CD8-positive, alpha-beta memory T cell (primary cell): ENCODE measurements at regions not wholly inside any gene's neighbourhood (a gene's known extent, or its start where the extent isn't known, plus 50 kb on each side); places are given as distances from the start of the nearest gene placed in this dataset.

Experiments
- CTCF ChIA-PET: fragments of 350-600 bp; sonication (Branson Sonifier 250); formaldehyde crosslinking; loops from one replicate; lab custom pipeline; 2021; ENCODE audit warnings: antibody characterized with exemption; lab: Charles Lee
- POLR2A ChIA-PET: fragments of 350-600 bp; sonication (Branson Sonifier 250); formaldehyde crosslinking; loops from one replicate; lab custom pipeline; 2021; ENCODE audit warnings: antibody characterized with exemption; lab: Charles Lee
- DNase-seq, 5 donors: peaks; one replicate each; pipeline versions ENCODE4 v3.0.0 to v3.0.0-alpha.2; 2020 to 2022; ENCODE audit warnings: mixed read lengths in 1 of 5
- H3K27ac ChIP-seq: one replicate; pipeline ENCODE4 v1.7.0; 2013; ENCODE audit warnings: low read depth, mild to moderate bottlenecking, low read length, moderate library complexity
- H3K27me3 ChIP-seq: 2 replicates; pipeline ENCODE4 v1.7.0; 2013; ENCODE audit warnings: low read length, mild to moderate bottlenecking; ENCODE audit not compliant: insufficient read depth, poor library complexity, severe bottlenecking
- H3K36me3 ChIP-seq: 2 replicates; pipeline ENCODE4 v1.7.0; 2013; ENCODE audit warnings: mild to moderate bottlenecking, low read length, moderate library complexity; ENCODE audit not compliant: insufficient read depth
- H3K4me1 ChIP-seq: 2 replicates; pipeline ENCODE4 v1.7.0; 2013; ENCODE audit warnings: mild to moderate bottlenecking, low read length, moderate library complexity; ENCODE audit not compliant: insufficient read depth
- H3K4me3 ChIP-seq: 2 replicates; pipeline ENCODE4 v1.7.0; 2013; ENCODE audit warnings: mild to moderate bottlenecking, low read length
- H3K9me3 ChIP-seq: 2 replicates; pipeline ENCODE4 v1.7.0; 2013; ENCODE audit warnings: mild to moderate bottlenecking, low read length
- H3K27ac Mint-ChIP-seq, 8 donors: one replicate each; pipeline ENCODE4 v1.8.0; 2020 to 2021; ENCODE audit warnings: mixed read lengths in 8 of 8, mild to moderate bottlenecking in 6 of 8, inconsistent platforms in 3 of 8, moderate library complexity in 3 of 8
- H3K27me3 Mint-ChIP-seq, 2 donors: one replicate each; pipeline ENCODE4 v1.8.0; 2020 to 2021; ENCODE audit warnings: mixed read lengths in 2 of 2, mild to moderate bottlenecking in 1 of 2, moderate library complexity in 1 of 2
- H3K36me3 Mint-ChIP-seq, 3 donors: one replicate each; pipeline ENCODE4 v1.8.0; 2020 to 2021; ENCODE audit warnings: mixed read lengths in 3 of 3, inconsistent platforms in 1 of 3, mild to moderate bottlenecking in 1 of 3
- H3K4me1 Mint-ChIP-seq, 3 donors: one replicate each; pipeline ENCODE4 v1.8.0; 2020 to 2021; ENCODE audit warnings: mixed read lengths in 3 of 3, inconsistent platforms in 1 of 3, mild to moderate bottlenecking in 1 of 3
- H3K4me3 Mint-ChIP-seq, 7 donors: one replicate each; pipeline ENCODE4 v1.8.0; 2020 to 2021; ENCODE audit warnings: mixed read lengths in 7 of 7, mild to moderate bottlenecking in 6 of 7, moderate library complexity in 4 of 7, inconsistent platforms in 2 of 7
- H3K9me3 Mint-ChIP-seq, 5 donors: one replicate each; pipeline ENCODE4 v1.8.0; 2020 to 2022; ENCODE audit warnings: mixed read lengths in 5 of 5, mild to moderate bottlenecking in 3 of 5, moderate library complexity in 2 of 5, inconsistent platforms in 1 of 5

DNA sequence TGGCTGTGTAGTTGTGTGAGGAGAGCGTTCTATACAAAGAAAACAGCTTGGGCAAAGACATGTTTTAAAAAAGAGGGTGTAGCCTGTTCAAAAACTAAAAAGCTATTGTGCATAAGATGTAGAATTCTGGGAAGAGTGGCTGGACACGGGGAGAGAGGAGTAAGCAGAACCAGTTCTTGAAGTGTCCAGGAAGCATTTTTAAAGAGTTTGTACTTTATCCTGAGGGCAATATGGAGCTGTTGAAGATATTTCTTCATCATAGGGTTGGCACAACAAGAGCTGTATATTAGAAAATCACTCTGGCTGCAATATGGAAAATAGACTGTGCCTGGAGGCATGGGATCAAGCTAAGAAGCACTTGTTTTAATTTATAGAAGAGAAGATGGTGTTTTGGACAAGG, 458.9 kb upstream of the LMO3 start:
- Histone ChIP-seq H3K27ac (no peak overlapping the region), H3K27me3 (no peaks in the 10 kb centered on the region), H3K36me3 (no peaks in the 10 kb centered on the region), H3K4me3 (no peak overlapping the region), H3K9me3 (no peaks in the 10 kb centered on the region), H3K4me1 (no peaks in the 10 kb centered on the region)
- Mint-ChIP-seq H3K27ac (no peak overlapping the region), H3K4me1 (no peaks in the 10 kb centered on the region), H3K9me3 (peaks cover 0 to 15% (median 9%) of the 10 kb centered on the region in 5 donors), H3K27me3 (no peaks in the 10 kb centered on the region), H3K36me3 (no peaks in the 10 kb centered on the region), H3K4me3 (no peak overlapping the region)
- ChIA-PET POLR2A (no interaction called here), CTCF (no interaction called here)
- DNase-seq = no peak

DNA sequence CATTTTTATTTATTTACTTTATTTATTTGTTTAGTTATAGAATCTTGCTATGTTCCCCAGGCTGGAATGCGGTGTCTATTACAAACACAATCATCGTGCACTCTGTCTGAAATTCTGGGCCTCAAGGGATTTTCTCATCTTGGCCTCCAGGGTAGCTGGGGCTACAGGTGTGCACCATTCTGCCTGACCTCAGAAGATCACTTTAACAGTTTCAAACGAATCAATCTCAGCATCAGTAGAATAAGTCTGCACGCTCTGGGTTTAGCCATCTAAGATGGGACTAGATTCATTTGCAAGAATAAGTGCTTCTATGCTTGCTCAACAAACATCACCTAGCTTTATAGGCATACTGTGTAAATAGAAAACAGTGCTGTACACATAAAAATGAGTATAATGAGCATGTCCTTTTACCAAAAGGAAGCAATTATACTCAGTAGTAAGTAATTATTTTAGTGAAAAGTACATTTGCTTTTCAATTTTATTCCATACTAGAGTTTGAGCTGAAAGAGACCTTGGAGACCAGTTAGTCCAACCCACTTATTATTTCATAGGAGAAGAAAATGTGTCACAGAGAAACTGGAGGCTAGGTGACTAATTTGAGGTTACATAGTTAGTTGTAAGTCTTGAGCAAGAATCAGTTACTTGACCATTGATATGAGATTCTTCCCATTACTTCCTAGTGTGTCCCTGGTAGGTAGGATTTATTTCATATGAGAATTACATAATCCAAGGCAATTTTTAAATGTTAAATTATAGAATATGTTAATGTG, 456.5 kb upstream of the LMO3 start:
- no peaks in the 10 kb centered on the region for H3K4me1 Mint-ChIP-seq
- no peaks in the 10 kb centered on the region for H3K36me3 Mint-ChIP-seq
- DNase-seq = no peak
- ChIA-PET CTCF (no interaction called here), POLR2A (no interaction called here)
- Histone ChIP-seq H3K4me1 (no peaks in the 10 kb centered on the region), H3K4me3 (no peak overlapping the region), H3K9me3 (no peaks in the 10 kb centered on the region), H3K36me3 (no peaks in the 10 kb centered on the region), H3K27ac (no peak overlapping the region), H3K27me3 (no peaks in the 10 kb centered on the region)
- H3K27me3 Mint-ChIP-seq = no peaks in the 10 kb centered on the region
- H3K27ac Mint-ChIP-seq = no peak overlapping the region
- H3K4me3 Mint-ChIP-seq = no peak overlapping the region
- H3K9me3 Mint-ChIP-seq = peaks cover 0 to 23% (median 8%) of the 10 kb centered on the region in 5 donors

DNA sequence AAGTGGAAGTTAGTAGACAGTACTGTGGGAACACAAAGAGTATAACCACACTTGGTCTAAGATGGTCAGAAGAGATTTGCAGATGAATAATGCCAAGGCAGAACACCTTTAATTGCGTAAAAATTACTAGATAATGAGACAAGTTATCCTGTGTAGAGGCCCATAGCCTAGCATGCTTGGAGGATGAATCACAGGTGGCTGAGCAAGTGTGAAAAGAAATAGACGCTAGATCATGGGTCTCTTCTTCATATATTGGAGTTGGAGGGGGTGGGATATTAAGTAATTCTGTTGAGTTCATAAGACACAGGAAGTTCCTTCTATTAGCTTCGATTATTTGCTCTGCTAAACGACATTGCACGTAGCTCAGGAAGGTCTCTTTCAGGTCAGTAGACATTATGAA, 454.3 kb upstream of the LMO3 start:
- POLR2A ChIA-PET = no interaction called here
- H3K4me1 Mint-ChIP-seq = no peaks in the 10 kb centered on the region
- no peak overlapping the region for H3K27ac Mint-ChIP-seq

DNA sequence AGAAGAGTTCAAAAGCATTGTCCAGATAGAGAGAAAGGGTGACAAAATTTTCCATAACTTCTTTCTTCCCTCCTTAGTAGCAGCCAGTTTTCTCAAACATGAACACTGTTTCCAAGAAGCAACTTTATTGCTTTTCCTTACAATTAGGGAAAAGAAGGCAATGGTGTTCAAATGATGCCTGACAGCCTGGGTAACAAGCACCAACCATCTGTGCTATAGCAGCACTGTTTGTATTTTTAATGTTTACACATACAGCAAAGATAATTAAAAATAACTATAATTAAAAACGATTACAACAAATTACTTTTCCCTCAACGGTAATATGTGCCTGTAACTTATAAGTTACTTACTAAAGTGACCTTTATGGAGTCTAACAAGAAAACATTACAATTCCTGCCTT, 450.6 kb upstream of the LMO3 start:
- H3K27me3 Mint-ChIP-seq = no peaks in the 10 kb centered on the region
- H3K36me3 Mint-ChIP-seq = no peaks in the 10 kb centered on the region
- Histone ChIP-seq H3K9me3 (no peaks in the 10 kb centered on the region), H3K4me3 (no peak overlapping the region), H3K4me1 (no peaks in the 10 kb centered on the region), H3K27me3 (no peaks in the 10 kb centered on the region), H3K36me3 (no peaks in the 10 kb centered on the region), H3K27ac (no peak overlapping the region)
- no peak overlapping the region for H3K27ac Mint-ChIP-seq
- POLR2A ChIA-PET = no interaction called here
- no peak overlapping the region for H3K4me3 Mint-ChIP-seq
- no peak for DNase-seq
- CTCF ChIA-PET = no interaction called here
- no peaks in the 10 kb centered on the region for H3K4me1 Mint-ChIP-seq
- H3K9me3 Mint-ChIP-seq = peaks cover 2 to 12% (median 7%) of the 10 kb centered on the region in 5 donors

More for the DNA sequence above, 454.3 kb upstream of the LMO3 start:
- Histone ChIP-seq H3K27ac (no peak overlapping the region), H3K4me1 (no peaks in the 10 kb centered on the region), H3K9me3 (no peaks in the 10 kb centered on the region), H3K4me3 (no peak overlapping the region), H3K27me3 (no peaks in the 10 kb centered on the region), H3K36me3 (no peaks in the 10 kb centered on the region)
- no peak for DNase-seq
- H3K9me3 Mint-ChIP-seq = peaks cover 0 to 14% (median 3%) of the 10 kb centered on the region in 5 donors
- CTCF ChIA-PET = no interaction called here
- H3K36me3 Mint-ChIP-seq = no peaks in the 10 kb centered on the region
- no peaks in the 10 kb centered on the region for H3K27me3 Mint-ChIP-seq
- H3K4me3 Mint-ChIP-seq = no peak overlapping the region

DNA sequence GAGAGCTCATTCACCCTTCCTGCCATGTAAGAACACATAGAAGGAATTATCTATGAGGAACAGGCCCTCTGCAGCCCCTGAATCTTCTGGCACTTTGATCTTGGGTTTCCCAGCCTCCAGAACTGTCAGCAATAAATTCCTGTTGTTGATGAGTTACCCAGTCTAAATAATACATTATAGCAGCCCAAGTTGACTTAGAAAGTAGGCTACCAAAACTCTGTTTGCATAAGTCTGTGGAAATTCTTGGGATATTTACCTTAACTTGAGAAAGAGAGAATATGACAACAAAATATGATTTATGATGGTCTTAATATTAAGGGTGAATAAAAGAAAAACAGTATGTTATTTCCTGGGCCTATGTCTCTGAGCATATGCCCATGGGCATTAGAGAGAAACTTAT, 433.0 kb upstream of the LMO3 start:
- no peak overlapping the region for H3K4me3 Mint-ChIP-seq

DNA sequence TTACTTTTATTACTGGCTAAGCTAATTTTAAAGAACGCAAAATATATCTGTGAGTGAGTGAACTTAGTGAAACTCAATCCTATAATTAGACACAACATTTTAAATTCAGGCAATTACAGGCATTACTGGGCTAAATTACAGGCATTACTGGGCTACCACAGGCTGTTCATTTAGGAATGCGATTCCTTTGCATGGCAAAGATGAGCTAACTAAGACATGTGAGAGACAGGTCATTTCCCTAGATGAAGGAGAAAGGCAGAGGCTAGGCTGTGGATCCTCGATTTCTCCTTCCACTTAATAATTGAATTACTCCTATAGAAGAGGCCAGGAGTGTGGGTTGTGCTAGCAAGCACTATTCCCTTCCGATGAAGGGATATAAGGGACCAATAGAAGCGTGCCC, 429.4 kb upstream of the LMO3 start:
- no peaks in the 10 kb centered on the region for H3K4me1 ChIP-seq
- no peaks in the 10 kb centered on the region for H3K36me3 ChIP-seq
- ChIA-PET POLR2A (no interaction called here), CTCF (no interaction called here)
- no peak overlapping the region for H3K4me3 ChIP-seq
- Mint-ChIP-seq H3K36me3 (peaks cover 0 to 2% (median 0%) of the 10 kb centered on the region in 3 donors), H3K9me3 (peaks cover 3 to 21% (median 5%) of the 10 kb centered on the region in 5 donors), H3K4me1 (no peaks in the 10 kb centered on the region), H3K27ac (no peak overlapping the region), H3K4me3 (no peak overlapping the region), H3K27me3 (no peaks in the 10 kb centered on the region)
- no peaks in the 10 kb centered on the region for H3K9me3 ChIP-seq
- H3K27me3 ChIP-seq = no peaks in the 10 kb centered on the region
- no peak for DNase-seq
- H3K27ac ChIP-seq = no peak overlapping the region

More for the DNA sequence above, 433.0 kb upstream of the LMO3 start:
- no peak overlapping the region for H3K4me3 ChIP-seq
- no peaks in the 10 kb centered on the region for H3K27me3 Mint-ChIP-seq
- no peaks in the 10 kb centered on the region for H3K36me3 ChIP-seq
- DNase-seq = no peak
- H3K27ac ChIP-seq = no peak overlapping the region
- H3K4me1 Mint-ChIP-seq = no peaks in the 10 kb centered on the region
- peaks cover 4 to 24% (median 10%) of the 10 kb centered on the region in 5 donors for H3K9me3 Mint-ChIP-seq
- no peaks in the 10 kb centered on the region for H3K9me3 ChIP-seq
- CTCF ChIA-PET = no interaction called here
- H3K27me3 ChIP-seq = no peaks in the 10 kb centered on the region
- no peak overlapping the region for H3K27ac Mint-ChIP-seq
- H3K4me1 ChIP-seq = no peaks in the 10 kb centered on the region
- H3K36me3 Mint-ChIP-seq = peaks cover 0 to 2% (median 0%) of the 10 kb centered on the region in 3 donors
- POLR2A ChIA-PET = no interaction called here

DNA sequence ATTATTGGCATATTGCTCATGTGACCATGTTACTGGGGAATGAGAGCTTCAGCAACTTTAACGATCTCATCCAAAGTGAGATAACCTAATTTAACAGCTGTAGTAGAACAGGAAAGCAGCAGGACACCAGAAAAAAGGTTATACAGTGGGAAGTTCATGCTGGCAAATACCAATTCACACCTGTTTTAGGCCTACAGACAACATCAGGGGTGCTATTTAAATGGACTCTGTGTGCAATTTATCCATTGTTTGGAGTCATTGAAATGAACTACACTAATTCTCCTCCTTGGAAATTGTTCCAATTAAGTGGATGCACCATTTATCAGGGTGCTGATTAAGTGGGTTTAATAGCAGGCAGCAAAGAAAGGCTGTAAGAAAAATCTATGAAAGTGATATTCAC, 424.4 kb upstream of the LMO3 start:
- H3K36me3 Mint-ChIP-seq = peaks cover 0 to 1% (median 0%) of the 10 kb centered on the region in 3 donors
- no peak overlapping the region for H3K27ac ChIP-seq
- H3K27ac Mint-ChIP-seq = no peak overlapping the region
- no peak overlapping the region for H3K4me3 ChIP-seq
- no peak for DNase-seq
- H3K27me3 ChIP-seq = no peaks in the 10 kb centered on the region
- ChIA-PET CTCF (no interaction called here), POLR2A (no interaction called here)
- H3K4me3 Mint-ChIP-seq = no peak overlapping the region
- no peaks in the 10 kb centered on the region for H3K4me1 Mint-ChIP-seq
- no peaks in the 10 kb centered on the region for H3K9me3 ChIP-seq
- no peaks in the 10 kb centered on the region for H3K36me3 ChIP-seq
- no peaks in the 10 kb centered on the region for H3K4me1 ChIP-seq
- no peaks in the 10 kb centered on the region for H3K27me3 Mint-ChIP-seq
- H3K9me3 Mint-ChIP-seq = peaks cover 8 to 35% (median 12%) of the 10 kb centered on the region in 5 donors

DNA sequence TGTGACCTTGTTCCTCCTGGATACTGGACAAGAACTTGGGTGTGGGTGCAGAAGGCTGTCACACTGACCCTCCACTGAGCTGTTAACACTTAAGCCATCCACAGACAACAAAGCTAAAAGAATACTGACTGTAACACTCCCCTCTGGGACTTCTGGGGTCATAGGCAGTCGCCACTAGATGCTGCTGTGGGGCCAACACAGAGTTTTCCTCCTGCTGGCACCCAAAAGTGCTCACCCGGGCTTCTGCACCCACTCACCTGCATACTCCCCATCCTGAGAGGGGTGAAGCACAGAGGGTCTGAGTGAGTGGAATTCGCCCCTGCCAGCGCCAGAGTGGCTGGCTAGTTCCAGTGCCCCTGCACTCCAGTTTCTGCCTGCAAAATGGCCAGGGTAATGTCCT, 422.4 kb upstream of the LMO3 start:
- Histone ChIP-seq H3K27me3 (no peaks in the 10 kb centered on the region), H3K4me1 (no peaks in the 10 kb centered on the region), H3K27ac (no peak overlapping the region), H3K9me3 (no peaks in the 10 kb centered on the region), H3K4me3 (no peak overlapping the region), H3K36me3 (no peaks in the 10 kb centered on the region)
- no peak for DNase-seq
- peaks cover 9 to 31% (median 11%) of the 10 kb centered on the region in 5 donors for H3K9me3 Mint-ChIP-seq
- CTCF ChIA-PET = no interaction called here
- no peaks in the 10 kb centered on the region for H3K4me1 Mint-ChIP-seq
- POLR2A ChIA-PET = no interaction called here
- H3K4me3 Mint-ChIP-seq = no peak overlapping the region
- no peak overlapping the region for H3K27ac Mint-ChIP-seq
- H3K36me3 Mint-ChIP-seq = peaks cover 0 to 1% (median 0%) of the 10 kb centered on the region in 3 donors
- no peaks in the 10 kb centered on the region for H3K27me3 Mint-ChIP-seq
